ENCODE measurements at regions not wholly inside any gene's neighbourhood (a gene's known extent, or its start where the extent isn't known, plus 50 kb on each side); places are given as distances from the start of the nearest gene placed in this dataset.
"Not testable (repeated sequence)": the region's sequence is repeated elsewhere in the genome, so short reads cannot be mapped to it uniquely, and the experiment has no call there.

- DNase-seq (ENCODE audit: low spot score) = no peak
Measured at GRCh38 chr4:107391630-107392028, 328.4 kb downstream of the PAPSS1 start.

GRCh38 chr4:107391009-107391629, 328.9 kb downstream of the PAPSS1 start:
- no peak for DNase-seq (ENCODE audit: low spot score)

GRCh38 chr4:107389965-107390364, 330.1 kb downstream of the PAPSS1 start:
- no peak for DNase-seq (ENCODE audit: low spot score)

DNA sequence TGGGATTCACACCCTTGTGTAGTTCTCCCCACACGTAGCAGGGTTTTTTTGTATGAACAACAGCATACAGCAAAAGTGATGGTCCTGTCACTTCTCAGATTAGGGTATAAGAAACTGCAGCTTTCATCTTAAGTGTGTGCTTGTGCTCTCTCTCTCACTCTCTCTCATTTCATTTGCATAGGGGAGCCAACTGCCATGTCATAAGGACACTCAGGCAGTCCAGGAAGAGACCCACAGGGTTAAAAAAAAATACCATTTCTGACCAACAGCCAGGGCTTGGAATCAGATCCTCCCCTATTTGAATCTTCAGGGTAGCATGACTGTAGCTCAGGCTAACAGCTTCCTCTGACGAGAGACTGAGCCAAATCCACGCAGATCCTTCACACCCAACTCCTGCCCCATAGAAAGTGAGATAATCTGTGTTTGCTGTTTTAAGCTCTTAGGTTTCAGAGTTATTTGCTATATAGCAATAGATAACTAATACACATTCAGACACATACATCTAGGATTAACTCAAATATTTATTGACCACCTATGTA, 331.2 kb downstream of the PAPSS1 start:
- DNase-seq (ENCODE audit: low spot score) = no peak

DNA sequence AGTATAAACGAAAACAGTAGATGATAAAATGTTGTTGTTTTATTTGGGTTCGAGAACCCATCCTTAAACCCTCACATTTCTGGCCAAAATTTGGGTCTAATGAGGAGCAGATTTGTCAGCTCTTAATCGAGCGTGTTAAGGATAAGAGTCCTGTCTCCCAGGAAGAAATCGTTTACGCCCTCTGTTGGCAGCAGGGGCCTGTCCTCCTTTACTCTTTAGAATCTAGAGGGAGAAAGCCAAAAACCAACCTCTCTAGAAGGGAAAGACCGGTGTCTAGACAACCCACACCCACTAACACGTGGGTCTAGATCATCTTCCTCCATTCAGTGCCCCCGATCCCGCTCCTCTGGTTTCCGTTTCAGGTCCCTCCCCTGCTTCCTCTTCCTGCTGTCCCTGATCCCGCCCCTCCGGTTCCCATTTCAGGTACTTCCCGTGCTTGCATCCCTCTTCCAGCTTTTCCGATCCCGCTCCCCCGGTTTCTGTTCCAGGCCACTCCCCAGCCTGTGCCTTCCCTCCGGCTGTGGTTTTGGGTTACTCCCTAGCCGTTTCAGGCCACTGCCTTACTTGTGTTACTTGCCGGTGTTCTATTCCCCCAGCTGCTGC, 339.1 kb downstream of the PAPSS1 start:
- no peak for DNase-seq (ENCODE audit: low spot score)

- no peak for DNase-seq (ENCODE audit: low spot score)
Measured at GRCh38 chr4:107380190-107380589, 339.8 kb downstream of the PAPSS1 start.

DNA sequence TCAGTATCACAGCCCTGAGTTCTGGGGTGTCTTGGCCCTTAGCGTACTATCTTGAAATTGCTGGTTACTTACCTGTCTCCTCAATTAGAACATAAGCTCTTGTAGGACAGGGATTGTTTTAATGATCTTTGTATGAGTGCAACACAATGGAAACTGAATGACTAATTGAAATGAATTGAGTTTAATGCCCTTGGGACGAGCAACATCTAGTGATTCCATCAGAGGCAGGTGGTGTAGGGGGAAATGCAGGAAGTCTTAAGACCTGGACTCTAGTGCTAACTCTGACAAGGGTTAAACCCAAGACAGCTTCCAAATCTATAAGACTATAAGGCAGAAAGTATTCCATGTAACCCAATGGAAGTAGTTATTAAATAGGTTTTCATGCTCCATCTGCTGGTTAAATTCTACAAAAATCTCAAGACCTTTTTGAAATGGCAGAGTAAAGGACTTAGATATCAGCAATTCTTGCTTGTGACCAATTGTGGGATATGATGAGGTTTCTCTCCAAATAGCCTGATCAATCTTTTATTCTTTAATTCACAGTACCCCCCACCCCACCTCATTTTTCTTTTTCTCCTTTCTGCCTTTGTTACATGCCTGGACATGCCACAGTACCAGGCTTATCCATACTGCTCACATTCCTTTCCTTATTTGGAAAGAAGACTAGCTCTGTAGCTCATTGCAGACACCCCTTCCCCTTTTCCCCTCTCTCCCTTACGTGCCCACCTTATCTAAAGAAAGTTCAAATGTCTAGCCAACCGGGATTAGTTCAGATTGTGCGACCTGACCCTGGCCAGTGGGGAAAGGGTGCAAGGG, 340.8 kb downstream of the PAPSS1 start:
- DNase-seq (ENCODE audit: low spot score) = no peak

DNA sequence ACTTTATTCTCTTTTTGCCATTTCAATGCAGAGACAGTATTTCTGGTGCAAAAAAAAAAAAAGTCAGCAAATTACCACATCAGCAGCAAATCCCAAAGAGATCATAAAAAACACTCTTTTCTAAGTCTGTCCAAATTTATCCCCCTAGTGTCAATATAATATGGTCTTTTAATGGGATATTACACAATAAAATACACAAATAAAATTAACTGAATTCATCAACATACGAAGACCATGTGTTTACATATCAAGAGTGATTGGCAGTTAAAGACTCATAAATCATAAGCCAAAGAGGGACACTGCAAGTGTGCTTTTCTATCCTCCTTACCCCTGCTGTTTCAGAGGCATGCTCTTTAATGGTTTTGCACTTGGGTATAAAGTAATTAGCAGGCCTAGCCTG, 340.2 kb upstream of the DKK2 start:
- no peak for DNase-seq (ENCODE audit: low spot score)

- no peak for DNase-seq (ENCODE audit: low spot score)
Measured at GRCh38 chr4:107366900-107367299, 330.8 kb upstream of the DKK2 start.

GRCh38 chr4:107366016-107366735, 330.1 kb upstream of the DKK2 start:
- DNase-seq (ENCODE audit: low spot score) = no peak

- DNase-seq (ENCODE audit: low spot score) = no peak
Measured at GRCh38 chr4:107363125-107363524, 327.0 kb upstream of the DKK2 start.

DNA sequence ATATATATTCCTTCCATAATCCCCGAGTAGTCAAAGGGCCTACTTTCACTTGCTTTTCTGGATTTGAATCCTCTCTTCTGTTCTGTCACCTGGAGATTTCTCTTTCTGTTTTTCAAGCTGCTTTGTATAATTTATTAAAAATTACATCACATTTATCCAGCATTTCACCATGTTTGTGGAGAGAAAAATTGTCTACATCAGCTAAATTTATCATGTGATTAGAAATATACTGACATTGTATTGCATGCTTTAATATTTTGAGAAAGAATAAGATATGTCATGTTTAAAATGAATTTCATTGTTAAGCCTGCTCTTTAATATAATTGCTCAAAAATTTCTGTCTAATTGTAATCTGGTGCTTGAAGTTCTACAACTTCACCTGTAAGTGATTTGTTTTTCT, 323.1 kb upstream of the DKK2 start:
- DNase-seq (ENCODE audit: low spot score) = no peak

DNA sequence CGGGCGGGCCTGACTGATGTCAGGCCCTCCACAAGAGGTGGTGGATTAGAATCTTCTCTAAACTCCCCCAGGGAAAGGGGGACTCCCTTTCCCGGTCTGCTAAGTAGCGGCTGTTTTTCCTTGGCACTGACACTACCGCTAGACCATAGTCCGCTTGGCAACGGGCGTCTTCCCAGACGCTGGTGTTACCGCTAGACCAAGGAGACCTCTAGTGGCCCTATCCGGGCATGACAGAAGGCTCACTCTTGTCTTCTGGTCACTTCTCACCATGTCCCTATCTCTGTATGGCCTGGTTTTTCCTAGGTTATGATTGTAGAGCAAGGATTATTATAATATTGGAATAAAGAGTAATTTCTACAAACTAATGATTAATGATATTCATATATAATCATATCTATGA, 318.2 kb upstream of the DKK2 start:
- DNase-seq (ENCODE audit: low spot score) = peak; percentile 8

DNA sequence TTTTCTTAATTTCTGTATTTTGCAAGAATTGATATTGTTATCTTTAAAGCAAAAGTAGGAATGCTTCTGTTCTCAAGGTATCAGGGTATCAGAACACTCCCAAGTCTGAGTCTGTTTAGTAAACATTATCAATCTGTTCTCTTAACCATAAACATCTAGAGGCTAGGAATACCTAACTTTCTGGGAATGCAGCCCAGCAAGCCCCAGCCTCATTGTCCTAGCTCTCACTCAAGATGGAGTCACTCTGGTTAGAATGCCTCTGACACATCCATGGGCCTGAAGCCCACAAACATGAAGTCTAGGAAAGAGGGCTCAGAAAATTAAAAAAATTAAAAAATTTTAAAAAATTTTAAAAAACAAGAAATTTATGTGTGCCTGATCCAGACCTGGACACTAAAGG, 315.1 kb upstream of the DKK2 start:
- no peak for DNase-seq (ENCODE audit: low spot score)

DNA sequence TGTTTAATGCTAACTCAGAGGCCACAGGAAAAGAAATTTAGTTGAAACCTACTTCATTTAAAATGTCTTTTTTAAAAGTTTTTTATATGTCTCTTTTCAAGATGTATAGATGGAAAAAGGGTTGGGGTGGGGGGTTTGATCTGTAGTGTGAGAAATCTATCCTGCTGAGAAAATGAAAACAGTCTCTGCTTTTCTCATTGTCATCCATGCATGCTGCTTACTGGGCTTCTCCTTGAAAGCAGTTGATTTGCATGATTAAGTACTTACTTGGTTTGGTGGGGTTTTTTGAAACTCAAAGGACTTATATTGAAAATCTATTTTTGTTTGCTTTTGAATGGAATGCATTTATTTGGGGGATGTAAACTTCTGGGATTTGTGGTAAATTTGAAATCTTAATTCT, 313.6 kb upstream of the DKK2 start:
- DNase-seq (ENCODE audit: low spot score) = no peak

GRCh38 chr4:107349266-107349665, 313.2 kb upstream of the DKK2 start:
- DNase-seq (ENCODE audit: low spot score) = peak; percentile 15

GRCh38 chr4:107348188-107349050, 312.3 kb upstream of the DKK2 start:
- no peak for DNase-seq (ENCODE audit: low spot score)

- DNase-seq (ENCODE audit: low spot score) = no peak
Measured at GRCh38 chr4:107333518-107333917, 297.4 kb upstream of the DKK2 start.

- DNase-seq (ENCODE audit: low spot score) = not testable (repeated sequence)
Measured at GRCh38 chr4:107332656-107333055, 296.5 kb upstream of the DKK2 start.

GRCh38 chr4:107330916-107331315, 294.8 kb upstream of the DKK2 start:
- DNase-seq (ENCODE audit: low spot score) = no peak

GRCh38 chr4:107319386-107319785, 283.3 kb upstream of the DKK2 start:
- no peak for DNase-seq (ENCODE audit: low spot score)

Measured in H4 (cell line).